Adrenal gland (tissue), 5 donors: ENCODE measurements at regions not wholly inside any gene's neighbourhood (a gene's known extent, or its start where the extent isn't known, plus 50 kb on each side); places are given as distances from the start of the nearest gene placed in this dataset.

Experiments used
- CTCF ChIP-seq, 6 experiments: fragments of 450-650 bp in 4 of 6; fragments of 200-600 bp in 2 of 6; sonication (generic) in 1 of 6; IDR thresholded peaks; 1 replicate in 5 of 6; 2 replicates in 1 of 6; pipeline versions ENCODE4 v1.5.1 to v1.8.0; 2016 to 2021; ENCODE audit warnings: antibody characterized with exemption in 6 of 6, mild to moderate bottlenecking in 2 of 6, moderate library complexity in 1 of 6
- POLR2A ChIP-seq, 2 donors: fragments of 450-650 bp; IDR thresholded peaks; one replicate each; pipeline ENCODE4 v1.6.1; 2017; ENCODE audit warnings: antibody characterized with exemption in 2 of 2, mild to moderate bottlenecking in 2 of 2, moderate library complexity in 1 of 2
- donor health status: DM: no; HTN: no; CAD: no.

- no peak for TF ChIP-seq CTCF (IDR thresholded peaks at IDR 0.05)
- TF ChIP-seq POLR2A (IDR thresholded peaks at IDR 0.05), result no peak
These were observed 192.2 kb upstream of the HS3ST3A1 start for GRCh38 chr17:13793951-13794350.
